Renal cortical epithelial cell (primary cell): ENCODE measurements at regions not wholly inside any gene's neighbourhood (a gene's known extent, or its start where the extent isn't known, plus 50 kb on each side); places are given as distances from the start of the nearest gene placed in this dataset.

ENCODE experiments used
- DNase-seq: peaks from one replicate; pipeline ENCODE4 v3.0.0-alpha.2; 2011; ENCODE audit warnings: low read depth

DNA sequence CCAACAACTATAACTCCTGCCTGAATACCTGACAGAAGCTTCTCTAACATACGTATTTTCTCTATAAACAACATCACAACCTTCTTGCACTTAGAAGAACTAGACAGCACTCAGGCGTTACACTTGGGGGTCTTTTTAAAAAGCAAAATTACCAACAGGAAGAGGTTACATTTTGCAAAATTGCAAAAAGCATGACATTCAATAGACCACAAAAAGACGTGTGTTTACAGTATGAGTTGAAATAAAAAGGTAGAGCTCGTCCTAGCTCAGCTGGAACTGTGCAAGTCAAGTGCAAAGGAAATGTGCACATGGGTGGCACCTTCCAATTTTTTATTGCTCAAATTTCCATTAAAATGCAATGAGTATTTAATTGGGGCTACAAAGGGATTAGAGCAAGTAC is 375.2 kb upstream of the HSFY2 start:
- no peak for DNase-seq

DNA sequence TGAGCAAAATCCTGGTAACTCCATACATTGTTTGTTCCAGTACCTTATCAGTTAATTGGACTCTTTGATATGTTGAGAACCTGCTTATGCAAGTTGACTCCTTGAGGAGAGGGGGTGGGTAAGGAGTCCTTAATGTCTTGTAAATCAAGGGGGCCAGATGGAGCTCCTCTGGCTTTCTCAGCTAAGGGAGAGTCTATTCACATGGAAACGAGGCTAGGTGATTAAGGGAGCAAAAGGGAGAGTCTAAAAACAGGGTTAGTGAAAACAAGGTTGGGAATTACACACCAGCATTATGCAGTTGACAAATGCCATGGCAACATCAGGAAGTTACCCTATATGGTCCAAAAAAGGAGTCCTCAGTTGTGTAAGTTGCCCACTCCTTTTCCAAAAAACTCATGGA is 372.8 kb upstream of the HSFY2 start:
- no peak for DNase-seq

DNA sequence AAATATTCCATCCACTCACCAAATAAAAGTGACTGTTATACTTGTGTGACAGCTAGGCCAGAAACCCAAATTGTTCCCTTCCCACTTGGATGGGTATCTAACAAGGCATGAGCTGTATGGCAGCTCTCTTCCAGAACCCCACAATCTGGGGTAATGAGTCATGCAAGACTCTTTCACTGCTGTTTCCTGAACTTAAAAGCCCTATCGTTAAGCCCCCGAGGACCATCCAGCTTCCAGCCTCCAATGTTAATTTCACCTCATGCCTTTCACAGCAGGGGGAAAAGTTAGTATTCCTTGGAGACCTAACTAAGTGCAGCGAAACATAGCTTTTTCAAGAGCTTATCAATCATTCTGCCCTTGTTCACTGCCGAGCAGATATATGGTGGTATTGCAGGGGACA is 368.6 kb upstream of the HSFY2 start:
- DNase-seq = peak; percentile 1

DNA sequence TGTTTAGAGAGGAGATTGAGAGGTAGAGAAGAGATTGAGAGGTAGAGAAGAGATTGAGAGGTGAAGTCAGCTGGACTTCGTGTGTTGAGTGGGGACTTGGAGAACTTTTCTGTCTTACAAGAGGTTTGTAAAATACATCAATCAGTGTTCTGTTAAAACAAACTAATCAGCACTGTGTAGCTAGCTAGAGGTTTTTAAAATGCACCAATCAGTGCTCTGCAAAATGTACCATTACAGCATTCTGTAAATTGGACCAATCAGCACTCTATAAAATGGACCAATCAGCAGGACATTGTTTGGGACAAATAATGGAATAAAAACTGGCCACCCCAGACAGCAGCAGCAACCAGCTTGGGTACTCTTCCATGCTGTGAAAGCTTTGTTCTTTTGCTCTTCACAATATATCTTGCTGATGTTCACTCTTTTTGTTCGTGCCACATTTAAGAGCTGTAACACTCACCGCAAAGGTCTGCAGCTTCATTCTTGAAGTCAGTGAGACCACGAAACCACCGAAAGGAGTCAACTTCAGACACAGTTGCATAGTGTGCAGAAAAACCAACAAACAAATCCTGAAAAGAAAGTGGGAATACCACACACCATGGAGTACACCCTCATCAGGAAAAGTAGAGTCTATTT is 366.9 kb upstream of the HSFY2 start:
- DNase-seq = no peak

DNA sequence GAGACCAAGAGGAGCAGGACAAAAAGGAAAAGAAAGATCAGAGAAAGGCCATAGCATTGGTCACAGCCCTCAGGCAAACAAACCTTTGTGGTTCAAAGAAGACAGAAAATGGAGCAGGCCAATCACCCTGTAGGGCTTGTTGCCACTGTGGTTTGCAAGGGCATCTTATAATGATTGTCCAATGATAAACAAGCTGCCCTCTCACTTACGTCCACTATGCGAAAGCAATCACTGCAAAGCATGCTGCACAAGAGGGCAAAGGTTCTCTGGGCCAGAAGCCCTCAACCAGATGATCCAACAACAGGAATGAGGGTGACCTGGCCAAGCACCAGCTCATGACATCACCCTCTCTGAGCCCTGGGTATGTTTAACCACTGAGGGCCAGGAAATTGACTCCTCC is 360.9 kb upstream of the HSFY2 start:
- DNase-seq = peak; percentile 72

DNA sequence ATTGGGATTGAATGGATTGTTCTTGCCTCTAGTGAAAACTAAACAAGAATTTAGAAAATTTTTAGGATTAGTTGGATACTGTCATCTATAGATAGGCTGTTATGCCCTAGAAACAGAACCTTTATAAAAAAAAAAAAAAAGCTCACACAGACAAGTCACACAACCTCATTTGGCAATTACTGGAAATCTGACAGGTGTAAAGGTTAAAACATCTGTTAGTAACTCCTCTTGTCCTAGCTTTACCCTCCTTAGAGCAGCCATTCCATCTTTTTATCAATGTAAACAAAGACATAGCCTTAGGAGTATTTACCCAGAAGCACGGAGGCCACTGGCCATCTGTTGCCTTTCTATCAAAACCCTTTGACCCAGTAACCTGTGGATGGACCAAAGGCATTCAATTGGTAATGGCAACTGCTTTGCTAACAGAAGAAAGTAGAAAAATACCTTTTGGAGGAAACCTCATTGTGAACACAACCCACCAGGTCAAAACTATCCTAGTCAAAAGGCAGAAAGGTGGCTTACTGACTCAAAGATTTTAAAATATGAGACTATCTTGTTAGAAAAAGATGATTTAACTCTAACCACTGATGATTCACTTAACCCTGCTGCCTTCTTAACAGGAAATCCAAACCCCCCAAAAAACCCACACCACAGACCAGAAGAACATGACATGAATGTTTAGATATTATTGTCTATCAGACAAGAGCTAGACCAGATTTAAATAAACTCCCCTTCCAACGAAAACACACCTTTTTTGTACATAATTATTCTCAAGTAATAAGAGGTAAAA is 357.2 kb upstream of the HSFY2 start:
- DNase-seq = no peak

DNA sequence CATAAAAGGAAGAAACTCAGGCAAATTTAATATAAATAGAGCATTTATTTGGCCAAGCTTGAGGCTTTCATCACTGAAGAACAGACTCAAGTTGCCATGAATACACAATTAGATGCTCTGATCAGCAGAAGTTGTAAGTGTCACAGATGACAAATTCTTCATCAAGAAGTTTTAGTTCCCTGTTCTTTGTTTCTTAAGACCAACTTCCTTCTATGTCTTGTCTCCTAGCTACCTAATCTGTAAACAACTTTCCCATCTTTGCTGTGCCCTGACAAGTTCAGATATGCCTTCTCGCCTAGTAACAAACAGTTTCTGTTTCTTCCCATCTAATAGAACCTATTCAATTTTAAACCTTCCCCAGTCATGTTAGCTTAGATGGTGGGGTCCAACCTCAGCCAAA is 353.4 kb upstream of the HSFY2 start:
- peak; percentile 6 for DNase-seq

DNA sequence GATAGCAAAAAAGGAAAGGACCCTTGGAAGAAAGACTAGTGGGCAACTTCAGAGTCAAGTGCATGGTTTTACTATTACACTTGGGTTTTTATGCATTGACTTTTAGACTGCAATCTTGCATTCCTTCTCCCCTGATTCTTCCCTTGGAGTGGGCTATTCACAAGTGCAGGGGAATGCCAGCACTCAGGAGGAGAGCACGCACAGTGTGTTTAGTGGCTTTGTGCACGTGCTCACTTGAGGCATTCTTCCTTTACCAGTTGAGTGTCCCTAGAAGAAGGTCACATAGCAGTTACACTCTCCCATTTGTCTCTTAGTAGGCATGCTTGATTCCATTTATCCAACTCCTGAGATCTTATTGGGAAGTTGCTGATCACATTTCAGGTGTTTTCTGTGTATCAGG is 351.1 kb upstream of the HSFY2 start:
- DNase-seq = no peak

DNA sequence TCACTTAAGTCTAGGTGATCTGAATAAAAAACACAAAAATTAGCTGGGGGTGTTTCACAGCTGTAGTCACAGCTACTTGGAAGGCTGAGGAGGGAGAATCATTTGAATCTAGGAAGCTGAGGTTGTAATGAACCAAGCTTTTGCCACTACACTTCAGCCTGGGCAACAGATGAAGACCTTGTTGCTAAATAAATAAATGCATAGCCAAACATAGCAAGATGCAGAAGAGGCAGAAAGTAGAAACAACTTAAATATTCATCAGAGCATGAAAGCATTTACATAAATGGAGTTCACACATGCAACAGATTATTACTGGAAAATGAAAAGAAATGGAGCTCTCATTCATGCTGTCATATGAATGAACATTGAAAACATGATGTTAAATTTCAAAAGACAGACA is 348.9 kb upstream of the HSFY2 start:
- no peak for DNase-seq

DNA sequence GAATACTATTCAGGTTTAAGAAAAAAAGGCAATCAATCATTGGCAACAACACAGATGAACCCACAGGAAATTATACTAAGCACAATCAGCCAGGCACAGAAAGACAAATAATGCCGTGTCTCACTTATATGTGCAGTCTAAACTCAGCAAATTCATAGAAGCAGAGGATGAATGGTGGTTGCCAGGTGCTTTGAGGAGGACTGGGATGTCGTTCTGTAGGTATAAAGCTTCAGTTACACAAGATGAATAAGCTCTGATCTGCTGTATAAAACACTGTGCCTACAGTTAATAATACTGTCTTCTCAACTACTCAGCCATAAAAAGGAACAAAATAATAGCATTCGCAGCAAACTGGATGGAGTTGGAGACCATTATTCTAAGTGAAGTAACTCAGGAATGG is 324.8 kb upstream of the HSFY2 start:
- DNase-seq = no peak

DNA sequence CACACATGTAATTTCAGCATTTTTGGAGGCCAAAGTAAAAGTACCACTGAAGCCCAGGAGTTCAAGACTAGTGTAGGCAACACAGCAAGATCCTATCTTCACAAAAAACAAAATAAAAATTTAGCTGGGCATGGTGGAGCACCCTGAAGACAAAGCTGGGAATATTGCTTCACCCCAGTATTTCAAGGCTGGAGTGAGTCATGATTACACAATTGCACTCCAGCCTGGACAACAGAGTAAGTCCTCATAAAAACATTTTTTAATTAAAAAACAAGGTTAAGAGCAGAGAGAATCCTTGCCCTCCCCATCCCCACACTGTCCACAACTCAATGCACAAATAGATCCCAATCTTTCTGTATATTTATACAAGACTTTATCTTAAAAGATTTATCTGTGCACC is 321.9 kb upstream of the HSFY2 start:
- DNase-seq = peak; percentile 60

DNA sequence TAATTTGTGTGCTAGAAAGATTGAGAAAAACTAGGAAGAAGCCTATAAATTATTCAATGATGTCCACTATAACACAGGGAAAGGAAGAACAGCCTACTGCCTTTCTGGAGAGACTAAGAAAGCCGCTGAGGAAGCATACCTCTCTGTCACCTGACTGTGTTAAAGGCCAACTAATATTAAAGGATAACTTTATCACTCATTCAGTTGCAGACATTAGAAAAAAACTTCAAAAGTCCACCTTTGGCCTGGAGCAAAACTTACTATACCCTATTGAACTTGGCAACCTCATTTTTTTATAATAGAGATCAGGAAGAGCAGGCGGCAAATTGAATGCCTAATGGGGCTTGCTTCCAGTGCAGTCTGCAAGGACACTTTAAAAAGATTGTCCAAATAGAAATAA is 309.5 kb upstream of the HSFY2 start:
- no peak for DNase-seq

DNA sequence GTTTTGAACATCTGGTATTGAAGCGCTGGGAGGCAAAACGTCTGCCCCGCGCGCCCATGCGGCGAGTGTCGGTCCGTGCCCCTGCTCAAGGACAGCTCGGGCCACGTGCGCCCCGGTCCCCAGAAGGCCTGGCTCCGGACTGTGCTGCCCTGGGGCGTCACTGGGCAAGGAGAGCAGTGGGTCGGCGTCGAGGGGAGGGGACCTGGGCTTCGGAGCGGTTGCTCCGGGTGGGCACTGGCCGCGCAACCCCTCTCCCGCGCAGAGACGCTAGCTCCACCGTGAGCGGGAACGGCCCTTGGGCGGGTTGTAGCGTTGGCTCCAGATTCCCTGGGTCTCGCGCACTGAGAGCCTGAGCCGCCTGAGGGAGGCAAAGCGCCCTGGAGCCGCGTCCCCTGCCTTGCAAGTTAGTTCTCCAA is 304.2 kb upstream of the HSFY2 start:
- peak; percentile 10 for DNase-seq

DNA sequence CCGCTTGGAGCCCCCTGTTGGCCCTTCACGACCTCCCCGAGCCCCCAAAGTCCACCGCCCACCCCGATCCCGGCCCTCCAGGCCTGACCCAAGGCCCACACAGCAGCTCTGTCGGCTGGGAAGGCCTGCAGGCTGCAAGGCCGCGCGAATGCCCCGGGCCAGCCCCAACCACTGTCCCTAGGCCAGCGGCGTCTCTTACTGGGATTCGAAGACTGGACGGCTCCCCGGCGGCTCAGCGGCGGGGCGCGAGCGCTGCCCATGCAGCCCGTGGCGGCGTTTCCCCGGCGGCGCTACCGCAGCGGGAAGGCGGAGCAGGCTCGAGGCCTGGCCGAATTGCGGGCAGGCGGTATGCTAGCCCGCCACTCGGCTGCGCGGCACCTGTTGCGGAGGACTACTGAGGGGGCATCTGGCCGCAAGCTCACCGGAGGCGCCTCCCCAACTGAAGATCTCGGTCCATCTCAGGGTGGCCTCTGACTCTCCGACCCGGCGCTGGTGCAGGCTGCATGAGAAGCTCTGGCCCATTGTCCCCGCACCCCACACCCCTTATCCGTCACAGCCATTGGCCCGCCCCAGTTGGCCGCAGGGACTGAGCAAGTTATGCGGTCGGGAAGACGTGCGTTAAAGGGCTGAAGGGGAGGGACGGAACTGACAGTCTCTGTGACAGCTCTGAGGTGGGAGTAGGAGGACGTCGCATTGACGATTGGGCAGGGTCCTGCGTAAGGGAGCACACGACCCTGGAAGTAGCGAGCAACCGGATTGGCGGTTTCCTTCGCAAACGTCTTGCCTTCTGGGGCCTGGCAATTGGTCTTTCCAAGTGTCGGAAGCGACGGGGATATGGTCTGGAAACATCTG is 303.5 kb upstream of the HSFY2 start:
- peak; percentile 36 for DNase-seq

DNA sequence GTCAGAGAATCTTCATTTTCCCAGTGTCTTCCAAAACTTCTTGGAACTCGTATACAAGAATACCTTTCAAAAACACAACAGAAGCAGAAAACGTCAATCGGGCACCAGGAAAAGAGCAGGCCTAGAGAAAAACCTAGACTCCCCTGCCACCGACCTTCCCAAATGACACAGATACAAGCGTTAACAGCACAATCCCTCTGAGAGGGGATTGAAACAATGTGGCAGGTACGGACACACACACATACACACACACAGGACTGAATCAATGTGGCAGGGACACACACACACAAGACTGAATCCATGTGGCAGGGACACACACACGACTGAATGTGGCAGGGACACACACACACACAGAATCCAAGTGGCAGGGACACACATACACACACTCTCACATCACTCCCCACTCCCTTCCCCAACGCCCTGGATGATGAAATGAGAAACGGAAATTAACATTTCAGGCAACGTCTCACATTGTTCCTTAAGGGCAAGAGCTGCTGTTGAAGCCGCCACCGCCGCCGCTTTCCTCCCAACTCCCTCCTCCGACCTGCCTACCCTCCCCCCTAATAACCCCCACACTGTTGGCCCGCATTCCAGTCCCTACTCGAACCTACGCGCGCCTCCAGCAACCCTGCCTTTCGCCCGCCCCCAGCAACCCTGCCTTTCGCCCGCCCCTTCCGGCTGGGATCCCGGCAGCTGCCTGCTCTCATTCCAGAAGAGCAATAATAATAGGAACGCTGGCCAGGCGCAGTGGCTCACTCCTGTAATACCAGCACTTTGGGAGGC is 302.1 kb upstream of the HSFY2 start:
- peak; percentile 67 for DNase-seq

DNA sequence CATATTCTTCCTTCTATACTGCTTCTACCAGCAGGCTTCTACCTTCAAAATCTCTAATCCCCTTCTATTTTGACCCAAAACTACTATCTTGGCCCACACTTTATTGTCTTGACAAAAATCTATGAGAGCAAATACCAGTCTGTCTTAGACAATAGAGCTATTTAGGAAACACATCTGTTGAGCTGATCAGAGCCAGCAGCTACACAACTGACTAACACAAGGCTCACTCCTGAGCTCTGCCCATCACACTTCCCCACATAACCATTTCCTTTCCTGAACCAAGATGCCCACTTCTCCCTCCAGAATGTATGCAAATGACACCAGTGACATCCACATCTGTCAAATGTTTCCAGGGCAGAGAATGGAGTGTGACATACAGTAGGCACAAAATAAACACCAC is 293.9 kb upstream of the HSFY2 start:
- DNase-seq = no peak

DNA sequence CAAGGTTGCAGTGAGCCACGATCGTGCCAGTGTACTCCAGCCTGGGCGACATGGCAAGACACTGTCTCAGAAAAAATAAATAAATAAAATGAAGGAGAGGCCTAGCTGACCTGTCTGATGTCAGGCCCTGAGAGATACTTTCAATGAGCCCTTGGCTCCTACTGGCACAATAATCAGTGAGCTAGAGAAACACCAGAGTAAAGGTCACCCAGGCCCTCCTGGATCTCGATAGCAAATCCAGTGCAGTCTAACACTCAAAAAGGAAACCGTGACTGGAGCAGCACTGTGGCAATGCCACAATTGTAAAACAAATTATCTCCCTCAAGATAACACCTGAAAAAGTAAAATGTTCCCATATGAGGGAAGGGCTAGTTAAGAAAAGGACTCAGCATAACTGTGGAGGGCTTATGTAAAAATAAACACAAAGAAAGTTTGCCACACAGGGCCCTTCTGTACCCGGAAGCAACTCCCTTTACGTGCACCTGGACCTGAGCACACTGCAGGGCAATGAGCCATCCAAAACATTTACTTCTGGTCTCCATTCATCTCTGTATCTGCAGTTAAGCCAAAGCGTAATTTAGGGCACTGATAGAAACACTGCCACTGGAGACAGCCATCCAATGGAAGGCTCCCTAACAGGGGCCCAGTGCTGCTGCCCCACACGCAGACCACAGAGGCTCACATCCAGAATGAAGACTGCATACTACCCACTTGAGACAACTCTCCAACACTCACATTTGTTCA is 293.1 kb upstream of the HSFY2 start:
- no peak for DNase-seq

DNA sequence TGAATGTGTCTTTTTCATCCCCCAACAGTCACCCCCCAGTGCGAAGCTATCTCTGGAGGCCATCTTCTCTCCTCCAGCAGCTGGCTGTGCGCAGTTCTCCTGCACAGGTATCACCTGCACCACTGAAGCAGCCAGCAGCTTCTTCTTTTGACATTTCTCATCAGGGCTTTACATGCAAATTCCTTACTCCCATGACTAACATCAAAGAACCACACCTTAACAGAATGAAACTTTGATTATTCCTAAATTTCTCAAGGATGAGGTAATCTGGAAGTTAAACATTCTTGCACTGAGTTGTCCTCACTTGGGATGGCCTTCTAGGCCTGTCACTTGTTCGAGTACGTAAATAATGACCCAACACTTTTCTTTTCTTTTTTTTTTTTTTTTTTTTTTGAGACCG is 291.6 kb upstream of the HSFY2 start:
- DNase-seq = peak; percentile 19

DNA sequence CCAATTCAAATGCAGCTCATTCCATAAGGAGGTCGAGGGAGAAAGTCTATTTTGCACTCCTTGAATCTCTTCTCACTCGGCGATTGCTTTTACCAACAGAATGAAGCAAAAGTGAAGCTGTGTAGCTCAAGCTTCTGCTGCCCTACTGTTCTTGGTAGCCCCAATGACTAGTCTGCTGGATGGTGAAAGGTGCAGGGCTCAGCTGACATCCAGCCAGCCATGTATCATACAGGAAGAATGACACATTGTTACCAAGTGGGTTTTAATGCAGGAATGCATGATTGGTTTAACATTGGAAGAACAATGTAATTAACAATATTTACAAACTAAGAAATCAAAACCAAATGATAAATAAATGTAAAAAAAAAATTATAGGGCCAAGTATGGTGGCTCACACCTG is 286.2 kb upstream of the HSFY2 start:
- DNase-seq = peak; percentile 48

DNA sequence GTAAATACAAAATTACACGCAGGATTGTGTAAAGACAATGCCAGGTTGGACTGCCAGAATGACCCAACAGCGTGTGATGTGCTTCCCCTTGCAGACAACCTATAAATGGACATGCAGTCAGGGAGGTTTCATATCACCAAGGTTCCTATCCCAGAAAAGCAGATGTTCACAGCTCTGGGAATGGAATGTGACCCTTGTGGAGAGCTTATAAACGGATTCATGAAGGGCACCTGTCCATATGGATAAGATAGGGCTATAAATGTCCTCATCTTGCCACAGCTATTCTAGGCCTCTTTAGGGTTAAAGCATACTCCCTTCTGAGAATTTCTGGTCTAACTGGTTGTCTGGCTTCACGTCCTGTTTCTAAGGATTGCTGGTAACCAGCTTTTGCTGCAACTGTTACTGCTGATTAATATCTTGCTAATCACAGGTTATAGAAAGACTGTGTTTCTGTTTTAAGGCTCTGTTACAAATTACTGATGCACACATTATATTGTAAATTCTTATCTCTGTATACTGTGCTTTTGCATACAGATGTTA is 285.4 kb upstream of the HSFY2 start:
- no peak for DNase-seq

DNA sequence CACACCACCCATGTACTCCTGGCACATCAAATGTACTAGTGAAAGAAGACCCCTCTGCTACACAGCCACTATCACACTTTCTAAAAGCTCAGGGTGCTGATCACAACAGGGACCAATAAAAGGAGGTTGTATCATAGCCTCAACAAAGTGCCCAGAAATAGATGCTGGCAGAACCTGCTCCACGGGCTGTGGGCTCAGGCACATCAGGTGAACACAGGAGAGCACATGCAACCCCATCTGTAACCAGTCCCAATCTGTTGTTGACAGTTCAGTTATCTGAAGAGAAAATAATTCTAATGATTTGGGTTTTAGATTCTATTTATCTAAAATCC is 282.6 kb upstream of the HSFY2 start:
- DNase-seq = no peak
